AG09319 (cell line): ENCODE measurements at regions not wholly inside any gene's neighbourhood (a gene's known extent, or its start where the extent isn't known, plus 50 kb on each side); places are given as distances from the start of the nearest gene placed in this dataset.

Experiments
- DNase-seq: peaks from one replicate; pipeline ENCODE4 v3.0.0-alpha.2; 2010; ENCODE audit warnings: low read depth; ENCODE audit errors: extremely low read depth
- CTCF ChIP-seq: IDR thresholded peaks from 2 replicates; pipeline ENCODE4 v1.5.1; 2011; ENCODE audit warnings: low read depth, mild to moderate bottlenecking, inconsistent platforms, low read length, moderate library complexity

GRCh38 chr12:71262466-71262865 lies 104.7 kb upstream of the TSPAN8 start:
- TF ChIP-seq CTCF, result no peak
- DNase-seq, result no peak

GRCh38 chr12:71252473-71252872 lies 94.7 kb upstream of the TSPAN8 start:
- no peak for TF ChIP-seq CTCF

GRCh38 chr12:71250166-71250565 lies 92.4 kb upstream of the TSPAN8 start:
- no peak for TF ChIP-seq CTCF
- DNase-seq, result no peak

More at GRCh38 chr12:71252473-71252872, 94.7 kb upstream of the TSPAN8 start:
- no peak for DNase-seq

GRCh38 chr12:71243370-71243769 lies 85.6 kb upstream of the TSPAN8 start:
- TF ChIP-seq CTCF, result no peak
- DNase-seq, result no peak

GRCh38 chr12:71242511-71242910 lies 84.7 kb upstream of the TSPAN8 start:
- DNase-seq, result no peak
- no peak for TF ChIP-seq CTCF

- no peak for TF ChIP-seq CTCF
- no peak for DNase-seq
Observed at GRCh38 chr12:71240946-71241345, 83.1 kb upstream of the TSPAN8 start.

GRCh38 chr12:71239731-71240130 lies 81.9 kb upstream of the TSPAN8 start:
- TF ChIP-seq CTCF, result no peak
- no peak for DNase-seq

GRCh38 chr12:71237128-71237527 lies 79.3 kb upstream of the TSPAN8 start:
- no peak for TF ChIP-seq CTCF
- DNase-seq, result no peak
